Common myeloid progenitor, CD34-positive (primary cell): ENCODE measurements at regions not wholly inside any gene's neighbourhood (a gene's known extent, or its start where the extent isn't known, plus 50 kb on each side); places are given as distances from the start of the nearest gene placed in this dataset.
A peak's percentile ranks its signal among the peaks of the same experiment; 100 is the strongest.

Experiments
- CTCF ChIA-PET: fragments of 350-600 bp; sonication (Branson Sonifier 250); formaldehyde crosslinking; loops from one replicate; lab custom pipeline; 2021; ENCODE audit warnings: antibody characterized with exemption; lab: Charles Lee
- POLR2A ChIA-PET: fragments of 350-600 bp; sonication (Branson Sonifier 250); formaldehyde crosslinking; loops from one replicate; lab custom pipeline; 2021; ENCODE audit warnings: antibody characterized with exemption; lab: Charles Lee
- DNase-seq, 3 donors: peaks; one replicate each; pipeline versions ENCODE4 v3.0.0 to v3.0.0-alpha.2; 2013
- H3K27ac ChIP-seq, 2 experiments: 1 replicate in 1 of 2; 2 replicates in 1 of 2; pipeline ENCODE4 v1.7.0; 2013; ENCODE audit warnings: inconsistent platforms in 2 of 2, low read length in 2 of 2, mild to moderate bottlenecking in 2 of 2, low read depth in 1 of 2, moderate library complexity in 1 of 2; ENCODE audit not compliant: severe bottlenecking in 2 of 2, insufficient read depth in 1 of 2, poor library complexity in 1 of 2
- H3K27me3 ChIP-seq, 5 experiments: replicated peaks in 2 of 5; 1 replicate in 3 of 5; 2 replicates in 2 of 5; pipeline versions ENCODE4 v1.6.1 to v1.7.0; 2013; ENCODE audit warnings: low read length in 4 of 5, mild to moderate bottlenecking in 2 of 5, moderate library complexity in 2 of 5, inconsistent platforms in 1 of 5; ENCODE audit not compliant: insufficient read depth in 5 of 5, control insufficient read depth in 4 of 5
- H3K36me3 ChIP-seq, 4 experiments: 1 replicate in 2 of 4; 2 replicates in 2 of 4; pipeline versions ENCODE4 v1.6.1 to v1.7.0; 2013; ENCODE audit warnings: low read length in 3 of 4, control low read depth in 1 of 4, mild to moderate bottlenecking in 1 of 4; ENCODE audit not compliant: control insufficient read depth in 4 of 4, insufficient read depth in 4 of 4
- H3K4me1 ChIP-seq, 4 experiments: 1 replicate in 3 of 4; 2 replicates in 1 of 4; pipeline versions ENCODE4 v1.6.1 to v1.7.1; 2013; ENCODE audit warnings: low read length in 3 of 4, mild to moderate bottlenecking in 3 of 4, control low read depth in 1 of 4, inconsistent platforms in 1 of 4, moderate library complexity in 1 of 4; ENCODE audit not compliant: control insufficient read depth in 4 of 4, insufficient read depth in 4 of 4; ENCODE audit errors: control extremely low read depth in 1 of 4
- H3K4me3 ChIP-seq, 7 experiments: 1 replicate in 4 of 7; 2 replicates in 3 of 7; pipeline versions ENCODE4 v1.5.1 to v1.7.0; 2013; ENCODE audit warnings: mild to moderate bottlenecking in 7 of 7, low read length in 6 of 7, moderate library complexity in 6 of 7, inconsistent platforms in 2 of 7, low read depth in 2 of 7, control low read depth in 1 of 7; ENCODE audit not compliant: insufficient read depth in 4 of 7, control insufficient read depth in 1 of 7; ENCODE audit errors: extremely low read depth in 1 of 7
- H3K9me3 ChIP-seq, 5 experiments: 1 replicate in 4 of 5; 2 replicates in 1 of 5; pipeline versions ENCODE4 v1.6.1 to v1.7.1; 2013; ENCODE audit warnings: low read length in 4 of 5, mild to moderate bottlenecking in 2 of 5, inconsistent platforms in 1 of 5, low read depth in 1 of 5, moderate library complexity in 1 of 5; ENCODE audit not compliant: control insufficient read depth in 4 of 5, insufficient read depth in 2 of 5; ENCODE audit errors: control extremely low read depth in 1 of 5
- WGBS: methylation state at CpG from one replicate; pipeline ENCODE4 v1.1.5; 2013; ENCODE audit not compliant: insufficient coverage; 5-methylcytosine and 5-hydroxymethylcytosine counted together

DNA sequence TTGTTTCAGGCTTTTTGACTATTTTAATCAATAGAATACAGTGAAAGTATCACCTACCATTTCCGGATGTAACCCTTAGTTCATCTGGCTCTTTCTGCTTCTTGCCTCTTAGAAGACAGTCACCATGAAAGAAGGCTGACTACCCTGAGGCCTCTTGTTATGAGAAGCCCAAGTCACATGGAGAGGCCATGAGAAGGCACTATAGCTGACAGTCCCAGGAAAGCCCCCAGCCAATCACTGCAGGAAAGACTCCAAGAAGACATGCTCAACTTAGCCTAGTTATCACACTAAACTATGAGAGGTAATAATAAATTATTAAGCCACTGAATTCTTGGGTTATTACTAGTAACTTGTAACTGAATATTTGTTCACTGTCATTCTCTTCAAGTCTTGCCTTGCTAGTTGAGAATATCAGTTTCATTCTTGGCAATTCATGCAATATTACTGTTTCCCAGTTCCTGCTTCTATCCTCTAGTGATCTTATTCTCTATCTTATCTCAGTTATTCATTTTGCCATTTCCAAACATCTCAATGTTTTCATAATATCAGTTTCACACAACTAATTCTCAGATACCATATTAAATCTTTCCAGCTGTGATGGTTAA lies 57.1 kb upstream of the GUCY1A1 start:
- POLR2A ChIA-PET = no interaction called here
- CTCF ChIA-PET = no interaction called here
- no peak for DNase-seq

GRCh38 chr4:155608225-155608885 lies 58.3 kb upstream of the GUCY1A1 start:
- H3K36me3 ChIP-seq = no peaks in the 10 kb centered on the region
- DNase-seq = no peak
- POLR2A ChIA-PET = no interaction called here
- H3K9me3 ChIP-seq = no peaks in the 10 kb centered on the region
- peaks cover 0 to 15% (median 4%) of the 10 kb centered on the region in 4 experiments for H3K4me1 ChIP-seq
- H3K27ac ChIP-seq = no peak overlapping the region
- CTCF ChIA-PET = no interaction called here
- WGBS = no CpG with 5 or more reads among the region's 3 CpGs
- H3K4me3 ChIP-seq = no peak overlapping the region
- no peaks in the 10 kb centered on the region for H3K27me3 ChIP-seq

More for the DNA sequence above, 57.1 kb upstream of the GUCY1A1 start:
- H3K4me1 ChIP-seq = peaks cover 0 to 8% (median 4%) of the 10 kb centered on the region in 4 experiments
- H3K27ac ChIP-seq = no peak overlapping the region
- H3K4me3 ChIP-seq = no peak overlapping the region
- H3K9me3 ChIP-seq = no peaks in the 10 kb centered on the region
- no CpG with 5 or more reads among the region's 1 CpG for WGBS
- H3K27me3 ChIP-seq = no peaks in the 10 kb centered on the region
- H3K36me3 ChIP-seq = no peaks in the 10 kb centered on the region

DNA sequence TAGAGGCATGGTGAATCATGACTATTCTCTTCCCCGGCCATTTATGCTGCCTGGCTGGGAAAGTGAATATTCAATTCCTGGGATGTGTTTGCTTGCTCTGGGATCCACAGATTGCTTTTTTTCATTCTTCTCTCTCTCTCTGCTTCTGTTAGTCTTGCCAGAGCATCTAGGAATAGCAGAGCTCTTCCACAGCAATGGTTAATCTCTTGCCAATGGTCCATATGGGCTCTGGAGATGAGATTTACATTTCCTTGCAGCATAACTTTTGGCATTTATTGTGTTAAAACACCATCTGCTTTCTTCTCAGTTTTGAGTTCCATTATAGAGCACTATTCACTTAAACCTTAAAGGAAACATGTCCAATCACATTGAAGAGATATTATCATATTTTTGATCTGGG lies 59.2 kb upstream of the GUCY1A1 start:
- Histone ChIP-seq H3K9me3 (no peaks in the 10 kb centered on the region), H3K27me3 (no peaks in the 10 kb centered on the region)
- POLR2A ChIA-PET = no interaction called here

GRCh38 chr4:155604718-155605626 lies 61.7 kb upstream of the GUCY1A1 start:
- Histone ChIP-seq H3K9me3 (no peaks in the 10 kb centered on the region), H3K4me3 (no peak overlapping the region), H3K4me1 (peaks cover 0 to 35% (median 5%) of the 10 kb centered on the region in 4 experiments), H3K36me3 (no peaks in the 10 kb centered on the region), H3K27ac (no peak overlapping the region), H3K27me3 (no peaks in the 10 kb centered on the region)
- peak in 1 of 3 donors; percentile 26 for DNase-seq
- CTCF ChIA-PET = interaction anchor here (0.8 kb wide), 1 partner anchor 11 kb away, joined by 3 read pairs; no protein-coding TSS in a partner anchor
- POLR2A ChIA-PET = no interaction called here
- 77% methylated on average over 2 of the region's 4 CpGs for WGBS

More for the DNA sequence above, 59.2 kb upstream of the GUCY1A1 start:
- CTCF ChIA-PET = no interaction called here
- H3K36me3 ChIP-seq = no peaks in the 10 kb centered on the region
- peaks cover 0 to 23% (median 5%) of the 10 kb centered on the region in 4 experiments for H3K4me1 ChIP-seq
- DNase-seq = no peak
- no peak overlapping the region for H3K27ac ChIP-seq
- 100% methylated on average over 1 of the region's 1 CpG for WGBS
- no peak overlapping the region for H3K4me3 ChIP-seq

DNA sequence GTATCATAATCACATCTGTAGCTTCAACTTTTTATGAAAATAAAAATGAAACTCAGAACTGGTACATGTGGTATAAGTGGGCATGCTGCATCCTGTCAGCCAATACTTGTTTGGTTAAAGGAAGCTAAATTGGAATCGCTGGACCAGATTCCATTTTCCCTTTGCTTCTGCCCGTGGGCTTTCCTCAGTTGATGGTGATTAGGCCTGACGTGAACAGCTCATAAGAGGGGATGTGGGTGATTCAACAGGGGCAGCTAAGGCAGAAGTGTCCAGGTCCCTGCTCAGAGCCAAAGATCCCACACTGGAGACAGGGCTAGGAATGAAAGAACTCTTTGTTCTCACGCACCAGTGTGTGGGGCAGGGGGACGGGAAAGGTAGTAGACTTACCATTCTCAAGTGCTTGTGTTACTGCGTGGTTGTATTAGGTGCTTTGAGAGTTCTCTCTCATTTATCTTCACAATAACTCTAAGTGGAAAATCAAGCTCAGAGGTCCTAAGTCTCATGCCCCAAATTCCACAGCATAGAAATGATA lies 63.2 kb upstream of the GUCY1A1 start:
- Histone ChIP-seq H3K4me1 (peaks cover 0 to 50% (median 15%) of the 10 kb centered on the region in 4 experiments), H3K4me3 (no peak overlapping the region), H3K9me3 (no peaks in the 10 kb centered on the region), H3K36me3 (no peaks in the 10 kb centered on the region), H3K27me3 (no peaks in the 10 kb centered on the region), H3K27ac (no peak overlapping the region)
- POLR2A ChIA-PET = interaction anchor here (0.6 kb wide), 1 partner anchor 32 kb away, joined by 4 read pairs; no protein-coding TSS in a partner anchor
- DNase-seq = peak in 2 of 3 donors; percentile 29 to 43
- 63% methylated on average over 3 of the region's 6 CpGs for WGBS
- CTCF ChIA-PET = no interaction called here

- H3K4me3 ChIP-seq = no peak overlapping the region
- H3K4me1 ChIP-seq = peaks cover 3 to 58% (median 18%) of the 10 kb centered on the region in 4 experiments
- ChIA-PET CTCF (interaction anchor here (1.0 kb wide), 1 partner anchor 11 kb away, joined by 3 read pairs; no protein-coding TSS in a partner anchor), POLR2A (interaction anchor here (0.6 kb wide), 1 partner anchor 32 kb away, joined by 4 read pairs; no protein-coding TSS in a partner anchor)
- H3K27ac ChIP-seq = no peak overlapping the region
- H3K9me3 ChIP-seq = no peaks in the 10 kb centered on the region
- WGBS = 60% methylated on average over 1 of the region's 3 CpGs
- no peaks in the 10 kb centered on the region for H3K27me3 ChIP-seq
- H3K36me3 ChIP-seq = no peaks in the 10 kb centered on the region
- DNase-seq = no peak
Measured at GRCh38 chr4:155602351-155603140, 64.1 kb upstream of the GUCY1A1 start.
